NOMO-1 treated with DMSO at 0.1 percent for 48 hours (cell line): ENCODE measurements at regions not wholly inside any gene's neighbourhood (a gene's known extent, or its start where the extent isn't known, plus 50 kb on each side); places are given as distances from the start of the nearest gene placed in this dataset.

Source experiments
- DNase-seq: peaks from one replicate; lab custom pipeline; 2025; ENCODE audit not compliant: unreplicated experiment; lab: John Stamatoyannopoulos, UW

DNA sequence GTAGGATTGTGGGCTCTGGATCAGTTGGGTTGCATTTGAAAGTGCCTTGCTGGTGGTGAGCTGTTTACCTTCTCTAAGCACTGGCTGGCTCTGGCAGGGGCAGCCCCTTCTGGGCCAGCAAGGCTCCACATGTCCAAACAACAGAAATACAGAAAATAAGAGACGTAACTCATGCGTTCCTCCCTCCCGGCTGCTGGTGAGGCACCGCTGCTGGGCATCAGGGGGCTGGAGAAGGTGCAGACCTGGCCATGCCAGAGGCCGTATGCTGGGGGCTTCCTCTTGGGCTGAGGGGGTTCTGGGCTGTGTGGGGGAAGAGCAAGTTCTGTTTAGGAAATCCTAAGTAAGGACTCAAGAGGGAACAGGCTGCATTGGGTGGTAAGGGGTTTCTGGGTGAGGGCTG is 140.6 kb downstream of the URI1 start:
- DNase-seq: no peak

DNA sequence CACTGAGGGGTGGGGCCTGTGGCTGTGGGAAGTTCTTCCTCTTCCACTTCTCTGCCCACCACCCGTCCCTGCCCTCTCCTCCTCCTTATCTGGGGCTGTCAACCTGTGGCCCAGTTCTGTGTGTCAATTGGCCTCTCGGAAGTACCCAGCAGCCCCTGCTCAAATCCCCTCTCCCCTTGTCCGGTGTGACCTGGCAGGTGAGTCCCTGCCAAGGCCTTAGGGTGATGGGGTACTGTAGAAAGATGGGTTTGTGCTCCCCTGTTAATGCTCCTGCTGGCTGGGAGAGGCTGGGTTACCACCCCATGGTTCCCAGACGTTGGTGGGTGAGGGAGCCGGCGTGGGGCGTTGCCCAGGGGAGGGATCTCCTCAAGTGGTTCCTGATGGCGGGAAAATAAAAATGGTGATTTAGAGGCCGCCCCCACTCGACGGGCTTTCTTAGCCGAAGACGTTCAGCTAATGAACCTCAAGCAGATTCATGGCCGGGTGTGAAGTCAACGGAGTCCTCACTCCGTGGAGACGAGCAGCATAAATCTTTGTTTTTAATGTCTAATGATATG is 141.2 kb downstream of the URI1 start:
- no peak for DNase-seq

DNA sequence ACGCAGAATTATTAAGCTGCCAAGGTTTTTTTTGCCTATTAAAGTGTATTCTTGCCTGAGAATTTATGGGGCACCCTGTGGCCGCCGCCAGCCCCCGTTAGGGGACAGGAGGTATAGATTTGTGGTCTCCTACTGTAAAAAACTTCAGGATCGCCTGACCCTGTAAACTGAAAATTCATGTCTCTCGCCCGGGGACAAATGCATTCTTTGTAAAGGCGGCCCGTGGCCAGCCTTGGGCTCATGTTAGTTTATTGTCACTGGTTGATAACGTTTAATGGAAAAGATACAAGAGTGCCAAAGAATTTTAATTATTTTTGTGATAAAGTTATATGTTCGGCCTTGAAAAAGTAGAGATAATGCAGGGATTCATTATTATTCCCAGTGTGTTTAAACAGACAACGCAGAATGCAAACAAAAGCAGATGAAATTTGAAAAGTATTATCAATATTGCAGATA is 141.7 kb downstream of the URI1 start:
- DNase-seq: no peak

DNA sequence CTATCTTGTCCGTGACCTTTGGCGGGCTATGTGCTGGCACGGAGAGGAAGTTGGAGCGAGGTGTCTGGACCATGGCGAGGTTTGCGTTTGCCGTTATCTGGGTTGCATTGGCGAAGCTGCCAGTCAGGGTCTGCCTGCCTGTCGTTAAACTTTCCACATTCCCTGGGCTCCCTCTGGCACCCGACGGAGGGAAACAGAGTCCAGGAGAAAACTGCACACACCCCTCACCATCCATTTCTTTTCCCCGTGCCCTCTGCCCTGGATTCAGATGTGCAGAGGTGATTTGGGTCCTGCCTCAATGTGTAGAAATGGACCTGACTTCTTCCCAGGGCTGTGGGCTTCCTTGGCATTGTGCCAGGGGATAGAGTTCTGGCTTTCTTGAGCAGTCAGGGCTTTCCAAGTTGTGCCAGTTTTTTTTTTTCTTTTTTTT is 142.4 kb downstream of the URI1 start:
- DNase-seq: no peak

DNA sequence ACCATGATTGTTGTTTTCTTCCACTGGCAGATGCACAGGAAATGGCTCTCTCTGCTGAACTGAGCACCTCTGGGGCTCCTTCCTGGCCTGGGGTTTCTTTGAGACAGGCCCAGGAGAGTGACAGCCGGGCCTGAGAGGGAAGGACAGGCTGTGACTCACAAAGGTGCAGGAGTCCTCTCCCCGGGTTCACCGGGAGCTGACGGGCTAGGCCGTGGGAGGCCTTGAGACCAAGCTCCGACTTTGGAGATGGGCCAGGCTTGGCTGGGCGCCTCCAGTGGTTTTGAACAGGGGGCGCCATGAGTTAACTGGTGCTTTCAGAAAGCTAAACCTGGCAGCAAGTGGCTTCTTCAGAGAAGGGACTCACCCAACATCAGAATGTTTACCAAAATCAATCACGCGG is 143.4 kb downstream of the URI1 start:
- no peak for DNase-seq

DNA sequence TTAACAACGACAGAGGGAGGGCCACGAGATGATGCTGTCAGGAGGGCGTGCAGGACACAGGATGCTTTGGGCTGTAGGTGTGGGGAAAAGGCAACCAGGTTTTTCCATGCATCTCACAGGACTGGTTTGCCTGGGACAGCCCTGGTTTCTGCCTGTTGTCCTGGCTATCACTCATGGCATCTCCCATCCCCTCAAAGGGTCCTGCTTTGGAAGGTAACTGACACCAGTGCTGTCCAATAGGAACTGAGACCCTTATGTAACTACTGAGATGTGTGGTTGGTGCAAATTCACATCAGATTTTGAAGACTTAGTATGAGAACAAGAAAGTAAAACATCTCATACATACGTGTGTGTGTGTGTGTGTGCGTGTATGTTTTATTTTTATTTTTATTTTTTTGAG is 144.2 kb downstream of the URI1 start:
- DNase-seq: no peak

DNA sequence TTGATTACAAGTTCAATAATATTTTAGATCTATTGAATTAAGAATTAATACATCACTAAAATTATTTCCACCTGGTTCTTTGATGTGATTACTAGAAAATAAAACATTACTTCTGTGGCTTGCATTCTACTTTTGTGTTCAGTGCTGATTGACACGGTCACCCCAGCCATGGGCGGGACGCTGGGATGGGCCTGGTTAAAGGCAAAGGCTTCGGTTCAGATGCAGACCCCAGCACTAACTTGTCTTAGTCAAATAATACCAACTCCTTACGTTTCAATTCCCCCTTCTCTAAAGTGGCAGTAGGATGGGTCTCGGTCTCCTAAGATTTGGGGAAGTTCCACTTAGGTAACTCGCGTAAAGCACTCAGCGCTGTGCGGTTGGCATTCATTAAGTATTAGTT is 144.9 kb downstream of the URI1 start:
- DNase-seq: no peak

DNA sequence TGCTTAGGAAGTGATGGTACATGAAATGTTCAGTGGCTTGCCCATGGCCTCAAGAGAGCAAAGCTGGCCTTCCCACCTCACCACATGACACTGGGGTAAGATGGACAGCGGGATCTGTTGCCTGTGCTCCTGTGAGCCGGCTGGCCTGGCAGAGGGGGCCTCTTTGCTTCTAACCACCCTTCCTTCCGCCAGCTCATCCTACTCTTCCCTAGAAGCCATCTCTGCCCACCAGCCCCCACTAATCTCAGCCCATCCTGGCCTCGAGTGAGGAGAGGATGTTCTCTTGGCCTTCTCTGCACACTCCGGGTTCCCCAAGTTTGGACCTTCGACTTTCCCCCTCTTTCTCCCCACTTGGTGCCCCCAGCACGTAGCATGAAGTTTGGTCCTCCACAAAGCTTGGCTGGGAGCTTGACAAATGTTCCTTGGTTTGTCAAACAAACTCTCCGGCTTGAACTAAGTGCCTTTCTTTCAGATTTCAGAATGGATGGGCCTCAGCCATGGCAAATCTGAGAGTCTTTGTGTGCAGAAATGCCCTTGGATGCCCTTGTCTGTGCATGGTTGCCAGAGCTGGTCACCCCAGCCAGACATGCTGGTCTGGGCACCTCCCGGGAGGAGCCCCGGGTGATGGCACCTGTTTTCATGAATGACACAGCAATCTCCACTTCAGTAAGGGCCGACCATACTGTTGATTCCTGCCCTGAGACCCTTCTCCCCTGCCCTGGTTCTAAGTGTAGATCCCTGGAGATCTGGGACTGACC is 145.5 kb downstream of the URI1 start:
- DNase-seq: no peak

DNA sequence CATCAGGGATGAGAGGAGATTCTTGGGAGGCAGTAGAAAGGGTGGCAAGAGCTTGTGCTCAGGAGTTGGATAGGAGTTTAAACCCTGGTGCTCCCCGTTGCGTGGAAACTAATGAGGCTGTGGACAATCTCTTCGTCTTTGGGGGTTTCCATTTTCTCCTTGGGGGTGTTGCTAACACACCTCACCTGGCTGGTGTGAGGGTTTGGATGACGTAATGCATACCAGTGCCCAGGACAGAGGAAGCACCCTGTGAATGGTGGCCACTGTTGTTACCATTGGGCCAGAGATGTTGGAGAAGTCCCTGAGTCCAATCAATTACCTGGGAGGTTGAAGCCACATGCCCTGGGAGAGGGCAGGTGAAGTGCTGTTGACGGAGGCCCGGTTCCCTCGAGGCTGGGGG is 146.5 kb downstream of the URI1 start:
- DNase-seq: no peak

DNA sequence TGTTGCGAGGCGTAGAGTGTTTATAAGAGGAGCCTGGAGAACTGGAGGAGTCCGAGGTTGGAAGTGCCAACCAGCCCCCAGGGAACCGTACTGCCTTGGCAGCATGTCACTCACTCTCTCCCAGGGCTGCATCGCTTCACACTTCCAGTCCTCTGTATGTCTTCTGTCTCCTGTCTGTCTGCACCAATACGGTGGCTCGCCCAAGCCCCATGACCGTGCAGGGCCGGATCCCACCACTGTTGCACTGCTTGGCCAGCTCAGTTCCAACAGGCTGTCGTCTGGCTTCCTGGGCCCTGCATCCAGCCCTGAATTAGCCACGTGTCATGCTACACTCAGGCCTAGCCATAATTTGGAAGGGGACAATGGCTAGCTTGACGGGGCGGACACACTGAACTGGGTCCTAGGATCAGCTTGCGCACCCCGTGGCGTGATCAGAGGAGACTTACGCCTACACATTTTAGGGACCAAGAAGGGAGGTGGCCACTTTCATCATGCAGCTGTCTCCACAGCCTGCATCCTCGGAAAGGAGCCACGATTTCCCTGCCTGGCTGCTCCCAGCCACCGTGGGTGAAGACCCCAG is 147.1 kb downstream of the URI1 start:
- no peak for DNase-seq

DNA sequence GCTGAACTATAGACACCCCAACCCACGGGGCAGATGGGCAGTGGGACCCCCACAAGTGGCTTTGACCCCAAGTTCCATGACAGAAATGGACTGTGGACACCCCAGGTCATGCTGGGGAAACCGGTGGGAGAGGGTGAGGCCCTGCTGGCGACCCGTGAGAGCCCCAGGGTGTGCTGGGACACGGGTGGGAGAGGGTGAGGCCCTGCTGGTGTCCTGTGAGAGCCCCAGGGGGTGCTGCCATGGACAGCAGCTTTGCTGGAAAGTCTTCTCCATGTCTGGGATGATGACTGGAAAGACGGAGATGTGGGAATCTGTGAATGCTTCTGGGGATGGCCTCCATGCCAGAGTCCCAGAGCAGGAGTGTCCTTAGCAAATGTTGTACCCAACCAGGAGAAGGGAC is 148.4 kb downstream of the URI1 start:
- no peak for DNase-seq

DNA sequence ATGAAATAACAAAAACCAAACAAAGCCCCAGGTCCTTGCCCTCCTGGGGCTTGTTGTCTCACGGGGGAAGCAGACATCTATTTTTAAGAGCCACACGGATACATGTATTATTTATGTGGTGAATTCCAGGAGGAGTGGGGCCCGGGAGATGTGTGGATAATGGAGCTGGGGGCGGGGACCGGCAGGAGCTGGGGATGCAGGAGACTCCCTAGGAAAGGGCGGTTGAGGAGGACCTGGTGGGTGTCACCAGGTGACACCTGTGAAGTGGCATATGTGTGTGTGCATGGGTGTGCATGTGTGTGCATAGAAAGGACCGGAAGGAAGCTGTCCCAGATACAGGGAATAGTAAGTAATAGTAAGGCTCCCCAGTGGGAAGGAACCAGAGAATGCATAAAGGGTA is 148.9 kb downstream of the URI1 start:
- DNase-seq: no peak

DNA sequence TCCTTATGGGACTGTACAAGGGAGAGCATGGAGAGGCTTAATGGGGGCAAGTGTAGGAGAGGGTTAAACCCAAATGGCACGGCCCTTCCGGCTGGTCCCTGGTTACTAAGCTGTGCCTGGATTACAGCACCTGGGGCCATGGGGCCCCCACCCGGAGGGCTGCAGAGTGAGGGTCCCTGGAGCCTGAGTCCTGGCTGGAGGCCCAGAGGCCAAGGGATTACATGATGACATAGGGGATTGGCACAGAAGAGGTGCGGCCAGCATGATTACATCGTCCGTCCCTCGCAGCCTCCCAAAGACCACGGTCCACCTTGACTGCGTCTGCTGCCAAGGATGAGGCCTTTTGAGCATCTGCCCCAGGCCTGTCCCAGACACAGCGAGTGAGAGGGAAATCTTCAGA is 149.4 kb downstream of the URI1 start:
- DNase-seq: no peak

DNA sequence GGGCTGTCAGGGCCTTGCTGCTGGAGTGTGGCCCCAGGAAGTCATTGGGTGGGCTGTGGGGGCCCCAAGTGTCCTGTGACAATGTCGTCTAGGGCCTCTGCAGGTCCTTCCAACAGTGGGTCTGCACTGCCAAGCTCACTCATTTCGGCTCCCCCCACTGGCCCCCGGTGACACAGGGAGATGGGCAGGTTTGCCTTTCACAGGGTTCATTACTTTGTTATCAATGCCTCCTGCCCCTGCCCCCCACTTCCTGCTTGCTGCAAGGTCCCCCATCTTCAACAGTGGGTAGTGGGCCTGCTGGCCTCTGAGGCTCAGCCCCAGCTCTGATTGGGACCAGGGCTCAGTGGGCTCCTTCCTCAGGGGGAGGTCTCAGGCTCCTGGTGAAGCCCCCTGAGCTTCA is 149.8 kb downstream of the URI1 start:
- DNase-seq: no peak

DNA sequence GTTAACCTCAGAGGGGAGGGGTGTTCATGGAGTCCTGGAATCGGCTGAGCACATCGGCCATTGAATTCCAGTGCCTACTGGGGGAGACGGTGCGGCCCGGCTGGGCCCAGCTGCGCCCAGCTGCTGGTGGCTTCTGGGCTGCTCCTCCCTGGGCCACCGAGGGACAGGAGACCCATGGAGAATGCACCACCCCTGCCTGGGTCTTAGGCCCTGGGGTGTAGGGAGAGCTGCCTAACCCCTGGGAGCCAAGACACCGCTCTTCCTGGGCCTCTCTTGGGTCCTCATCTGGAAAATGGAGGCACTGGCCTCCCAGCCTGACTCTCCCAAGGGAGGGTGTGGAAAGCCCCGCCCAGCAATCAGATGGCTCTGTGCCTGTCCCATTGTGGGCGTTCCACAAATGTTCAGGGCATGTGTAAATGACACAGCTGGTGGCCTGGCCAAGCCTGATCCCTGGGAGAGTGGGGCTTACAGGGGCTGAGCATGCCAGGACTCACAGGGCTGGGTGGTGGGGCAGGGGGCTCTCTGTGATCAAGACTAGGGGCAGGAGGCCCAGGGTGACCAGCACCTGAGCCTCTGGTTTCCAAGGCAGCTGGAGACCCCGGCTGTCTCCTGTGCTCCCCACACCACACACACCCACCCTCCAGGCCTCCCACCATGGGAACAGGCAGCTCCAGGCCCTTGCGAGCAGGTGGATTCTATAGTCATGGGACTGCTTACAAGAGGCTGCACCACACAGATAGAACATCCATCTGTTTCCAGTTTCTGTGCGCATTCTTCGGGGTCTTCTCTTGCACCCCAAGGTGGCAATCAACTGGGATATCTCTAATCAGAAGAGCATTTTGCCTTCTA is 150.9 kb downstream of the URI1 start:
- no peak for DNase-seq

DNA sequence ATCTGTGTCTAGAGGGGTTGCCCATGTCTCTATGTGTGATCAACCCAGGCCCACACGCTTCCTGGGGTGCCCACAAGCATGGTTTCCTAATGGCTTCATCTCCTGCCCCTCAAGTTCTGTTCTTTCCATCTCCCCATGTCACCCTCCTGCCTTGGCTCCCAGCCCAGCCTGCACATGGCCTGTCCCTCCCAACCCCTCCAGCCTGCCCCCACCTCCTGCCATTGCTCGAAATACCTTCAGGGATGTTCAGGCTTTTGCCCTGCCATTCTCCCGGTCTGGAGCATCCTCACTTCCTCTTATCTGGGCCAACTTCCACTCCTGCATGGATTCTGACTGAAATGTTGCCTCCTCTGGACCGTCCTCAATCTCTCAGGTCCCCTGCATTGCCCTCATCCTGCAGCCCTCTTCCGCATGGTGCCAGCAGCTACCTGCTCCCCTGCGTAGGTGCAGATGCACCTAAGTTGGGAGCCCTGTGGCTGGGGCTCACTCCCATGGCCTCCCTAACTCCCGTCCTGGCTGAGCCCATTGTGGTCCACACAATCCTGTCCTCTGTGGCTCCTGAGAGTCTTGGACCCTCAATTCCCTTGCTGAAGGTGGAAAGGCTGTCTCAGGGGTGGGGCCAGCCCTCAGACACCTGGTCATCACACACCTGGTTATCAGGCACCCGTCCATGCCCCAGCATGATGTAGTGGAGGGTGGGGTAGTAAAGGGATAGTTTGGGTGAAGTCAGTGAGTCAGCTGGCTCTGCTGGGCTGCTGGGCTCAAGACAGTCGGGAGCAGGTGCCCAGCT is 152.1 kb downstream of the URI1 start:
- no peak for DNase-seq

DNA sequence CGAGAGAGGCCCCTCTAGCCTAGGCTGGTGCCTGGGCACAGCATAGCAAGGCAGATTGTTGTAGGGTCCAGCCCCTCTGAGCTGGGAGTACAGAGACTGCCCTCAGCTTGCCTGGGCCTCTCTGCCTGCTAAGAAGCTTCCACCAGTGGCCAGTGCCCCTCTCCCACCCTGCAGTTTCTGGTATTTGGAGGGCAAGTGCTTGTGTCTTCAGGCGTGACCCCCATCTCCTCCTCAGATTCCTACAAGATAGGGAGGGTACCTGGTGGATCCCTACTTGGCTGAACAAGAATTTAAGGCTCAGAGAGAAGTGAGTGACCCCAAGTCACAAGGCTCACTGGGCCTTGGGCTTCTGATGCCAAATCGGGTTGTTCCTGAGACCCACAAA is 152.7 kb downstream of the URI1 start:
- DNase-seq: no peak

DNA sequence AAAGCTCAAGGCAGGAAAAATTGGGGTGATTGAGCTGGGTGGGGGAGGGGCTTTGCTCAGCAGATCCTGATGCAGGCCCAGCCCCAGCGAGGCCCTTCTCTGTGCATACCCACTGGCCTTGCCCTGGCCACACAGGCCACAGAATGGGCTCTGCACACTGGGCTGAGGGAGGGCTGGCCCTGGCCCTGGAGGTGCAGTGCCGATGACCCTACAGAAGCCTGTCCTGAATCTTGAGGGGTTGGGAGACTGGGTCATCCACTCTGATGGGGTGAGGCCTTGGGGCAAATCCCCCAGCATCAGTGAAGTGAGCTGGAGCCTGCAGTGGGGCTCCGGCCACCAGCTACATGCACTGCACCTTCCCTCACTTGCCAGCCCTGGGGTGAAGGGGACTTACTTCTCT is 153.1 kb downstream of the URI1 start:
- no peak for DNase-seq

DNA sequence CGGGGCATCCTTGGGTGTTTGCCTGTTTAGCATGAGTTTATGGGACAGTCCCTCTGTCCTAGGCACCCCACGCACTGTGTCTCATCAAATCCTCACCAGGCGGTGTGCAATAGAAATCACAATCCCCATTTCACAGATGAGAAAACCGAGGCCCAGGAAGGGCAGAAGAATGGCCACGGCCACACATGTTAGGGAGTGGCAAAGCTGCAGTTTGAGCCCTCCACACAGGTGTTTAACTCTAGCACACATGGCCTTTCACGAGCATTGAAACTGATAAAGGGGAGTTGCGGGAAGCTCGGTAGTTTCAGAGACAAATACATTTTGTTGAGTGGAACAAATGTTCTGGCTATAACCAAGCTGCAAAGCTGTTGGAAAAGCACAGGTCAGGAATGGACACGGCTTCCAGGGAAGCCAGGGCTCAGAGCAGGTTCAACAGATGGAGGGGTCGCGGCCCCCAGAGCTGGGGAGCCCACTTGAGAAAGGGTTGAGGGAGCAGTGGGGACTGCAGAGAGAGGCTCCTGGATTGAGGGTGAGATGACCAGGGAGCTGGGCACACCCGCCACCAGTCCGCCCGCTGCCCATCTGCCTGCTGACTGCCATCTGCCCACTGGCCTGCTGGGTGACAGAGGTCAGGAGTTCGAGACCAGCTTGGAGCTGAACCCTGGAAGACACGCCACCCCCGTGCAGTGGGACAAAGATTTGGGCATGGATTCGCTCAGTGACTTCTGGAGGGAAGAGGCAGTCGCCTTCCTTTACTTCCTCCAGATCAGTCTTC is 154.7 kb downstream of the URI1 start:
- no peak for DNase-seq

DNA sequence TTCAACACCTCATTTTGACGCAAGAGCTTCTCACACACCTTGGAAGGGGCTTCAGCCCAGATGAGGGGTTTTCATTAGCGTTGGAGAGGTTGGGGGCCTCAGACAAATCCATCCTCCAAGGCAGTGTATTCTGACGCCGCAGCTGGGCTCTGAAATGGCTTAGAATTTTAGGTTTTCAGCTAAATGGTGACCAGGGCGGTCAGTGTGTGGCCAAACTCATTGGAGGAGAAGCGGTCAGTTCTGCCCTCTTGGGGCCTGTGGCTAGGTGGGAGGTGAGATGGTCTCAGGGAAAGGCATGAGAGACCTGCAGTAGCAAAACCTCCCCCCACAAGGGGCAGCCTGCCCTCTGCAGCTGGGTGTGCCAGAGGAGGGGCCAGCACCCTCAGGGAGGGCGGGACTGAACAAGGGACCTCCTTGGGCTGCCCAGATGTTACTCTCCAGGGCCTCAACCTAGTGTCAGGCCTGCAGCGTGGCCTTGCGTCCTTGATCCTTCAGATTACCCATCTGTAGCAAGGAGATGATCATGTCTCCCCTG is 155.8 kb downstream of the URI1 start:
- DNase-seq: no peak
